Mesodermal cell (in vitro differentiated cells): ENCODE measurements at regions not wholly inside any gene's neighbourhood (a gene's known extent, or its start where the extent isn't known, plus 50 kb on each side); places are given as distances from the start of the nearest gene placed in this dataset.

Experiments used
- H3K27ac ChIP-seq: 2 replicates; pipeline ENCODE4 v1.7.0; 2013; ENCODE audit warnings: mild to moderate bottlenecking, low read depth, low read length, moderate library complexity; ENCODE audit not compliant: severe bottlenecking
- H3K36me3 ChIP-seq: 2 replicates; pipeline ENCODE4 v1.7.1; 2013; ENCODE audit warnings: mild to moderate bottlenecking, low read length, moderate library complexity; ENCODE audit not compliant: control insufficient read depth, insufficient read depth
- H3K4me1 ChIP-seq: one replicate; pipeline ENCODE4 v1.7.1; 2013; ENCODE audit warnings: mild to moderate bottlenecking, low read length; ENCODE audit not compliant: insufficient read depth, control insufficient read depth, poor library complexity, severe bottlenecking
- H3K4me3 ChIP-seq: 2 replicates; pipeline ENCODE4 v1.7.0; 2013; ENCODE audit warnings: low read length, control low read depth, mild to moderate bottlenecking; ENCODE audit not compliant: insufficient read depth, poor library complexity, severe bottlenecking; ENCODE audit errors: extremely low read depth
- H3K9me3 ChIP-seq: 2 replicates; pipeline ENCODE4 v1.7.1; 2013; ENCODE audit warnings: mild to moderate bottlenecking, low read length, moderate library complexity; ENCODE audit not compliant: control insufficient read depth
- WGBS, 2 experiments: methylation state at CpG; one replicate each; pipeline ENCODE4 v1.1.5; 2013; ENCODE audit warnings: missing lambda C conversion rate in 2 of 2; ENCODE audit not compliant: insufficient coverage in 2 of 2; 5-methylcytosine and 5-hydroxymethylcytosine counted together

DNA sequence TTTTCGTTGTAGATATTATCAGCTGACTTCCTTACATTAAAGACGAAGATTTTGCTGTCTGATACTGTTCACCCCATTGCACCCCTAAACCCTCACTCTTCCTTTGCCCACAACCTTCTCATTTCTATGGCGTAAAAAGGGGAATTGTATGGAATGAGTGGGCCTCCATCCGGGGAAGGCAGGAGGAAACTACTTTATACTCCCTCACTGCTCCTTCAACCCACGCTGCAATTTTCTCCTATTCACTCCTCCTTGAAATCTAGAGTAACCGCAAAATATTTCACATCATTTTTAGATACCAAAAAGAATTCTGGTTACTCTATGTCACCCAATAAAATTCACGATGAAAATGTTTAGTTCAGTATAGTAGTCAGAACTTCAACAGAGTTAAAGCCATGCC lies 330.8 kb downstream of the DIRAS2 start:
- 79 to 85% methylated on average over 3 to 4 of the region's 7 CpGs for WGBS, 2 experiments
- H3K4me1 ChIP-seq, result no peaks in the 10 kb centered on the region
- no peak overlapping the region for H3K4me3 ChIP-seq
- H3K9me3 ChIP-seq, result no peaks in the 10 kb centered on the region
- H3K27ac ChIP-seq, result no peak overlapping the region
- no peaks in the 10 kb centered on the region for H3K36me3 ChIP-seq

DNA sequence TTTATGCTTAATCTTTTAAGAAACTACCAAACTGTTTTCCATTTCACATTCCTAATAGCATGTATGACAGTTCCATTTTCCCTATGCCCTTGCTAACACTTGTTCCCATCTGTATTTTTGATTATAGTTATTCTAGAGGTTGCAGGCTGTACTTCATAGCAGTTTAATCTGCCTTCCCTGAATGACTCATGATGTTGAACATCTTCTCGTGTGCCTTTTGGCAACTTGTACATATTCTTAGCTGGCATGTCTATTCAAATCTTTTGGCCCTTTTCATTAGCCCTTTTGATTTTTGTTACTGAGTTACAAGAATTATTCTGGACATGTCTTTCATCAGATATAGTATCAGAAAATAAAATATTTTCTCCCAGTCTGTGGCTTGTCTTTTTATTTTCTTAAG lies 320.3 kb downstream of the DIRAS2 start:
- WGBS, 2 experiments, result 86 to 100% methylated on average over 1 of the region's 1 CpG
- no peak overlapping the region for H3K27ac ChIP-seq
- no peak overlapping the region for H3K4me3 ChIP-seq
- no peaks in the 10 kb centered on the region for H3K9me3 ChIP-seq
- no peaks in the 10 kb centered on the region for H3K4me1 ChIP-seq
- H3K36me3 ChIP-seq, result no peaks in the 10 kb centered on the region

DNA sequence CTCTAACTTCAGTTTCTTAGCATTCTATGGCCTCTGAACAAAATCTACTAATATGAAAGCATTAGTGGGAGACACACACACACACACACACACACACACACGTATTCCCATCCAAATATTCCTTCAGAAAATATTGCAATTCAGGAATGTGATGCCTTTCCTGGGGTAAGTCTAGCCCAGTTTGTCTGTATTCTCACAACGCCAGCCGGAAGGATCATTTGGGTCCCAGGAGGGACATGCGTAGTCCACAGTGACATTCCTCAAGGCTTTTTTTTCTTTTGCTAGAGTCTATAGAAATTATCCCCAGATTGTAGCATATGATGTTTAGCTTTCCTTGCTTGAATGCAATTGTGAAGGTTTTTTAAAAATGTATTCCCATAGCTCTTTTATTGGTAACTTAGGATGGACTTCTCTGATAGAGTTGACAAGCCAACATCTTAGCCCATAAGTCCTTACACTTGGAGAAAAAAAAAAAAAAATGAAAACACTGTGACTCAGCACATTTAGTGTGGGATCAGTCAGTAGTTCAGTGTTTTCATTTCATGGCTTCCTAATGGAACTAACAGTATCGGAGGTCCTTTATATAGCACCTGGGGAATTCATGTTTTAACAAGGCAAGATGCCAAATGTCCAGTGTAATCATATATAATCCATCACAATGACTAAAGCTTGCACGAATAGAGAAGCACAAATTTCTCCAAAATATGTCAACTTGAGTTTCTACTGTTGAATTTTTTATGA lies 316.5 kb downstream of the DIRAS2 start:
- Histone ChIP-seq H3K4me3 (no peak overlapping the region), H3K4me1 (no peaks in the 10 kb centered on the region), H3K36me3 (no peaks in the 10 kb centered on the region), H3K27ac (no peak overlapping the region), H3K9me3 (no peaks in the 10 kb centered on the region)
- WGBS, 2 experiments, result 83 to 94% methylated on average over 1 to 5 of the region's 6 CpGs

DNA sequence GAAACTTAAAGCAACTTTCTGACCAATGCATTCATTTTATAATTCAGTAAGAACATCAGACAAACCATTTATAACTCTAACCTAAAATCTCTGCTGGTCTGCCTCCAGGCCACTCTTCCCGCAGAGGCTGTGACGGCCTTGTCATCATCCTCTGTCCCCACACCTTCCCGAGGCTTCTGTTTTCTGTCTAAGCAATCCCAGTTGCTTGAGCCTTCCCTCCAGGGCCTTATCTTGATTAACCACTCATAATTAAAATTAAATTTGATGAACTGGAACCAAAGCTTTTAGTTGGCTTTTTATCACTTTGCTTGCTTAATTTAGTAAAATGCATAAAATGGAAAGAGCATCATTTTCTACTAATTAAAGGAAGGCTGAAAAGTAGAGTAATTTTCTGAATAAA lies 312.4 kb downstream of the DIRAS2 start:
- WGBS, 2 experiments, result 68 to 94% methylated on average over 2 to 3 of the region's 3 CpGs
- peak overlapping the region; percentile 24 for H3K27ac ChIP-seq
- no peak overlapping the region for H3K4me3 ChIP-seq
- H3K36me3 ChIP-seq, result no peaks in the 10 kb centered on the region
- H3K9me3 ChIP-seq, result no peaks in the 10 kb centered on the region
- peaks cover 20% of the 10 kb centered on the region for H3K4me1 ChIP-seq

DNA sequence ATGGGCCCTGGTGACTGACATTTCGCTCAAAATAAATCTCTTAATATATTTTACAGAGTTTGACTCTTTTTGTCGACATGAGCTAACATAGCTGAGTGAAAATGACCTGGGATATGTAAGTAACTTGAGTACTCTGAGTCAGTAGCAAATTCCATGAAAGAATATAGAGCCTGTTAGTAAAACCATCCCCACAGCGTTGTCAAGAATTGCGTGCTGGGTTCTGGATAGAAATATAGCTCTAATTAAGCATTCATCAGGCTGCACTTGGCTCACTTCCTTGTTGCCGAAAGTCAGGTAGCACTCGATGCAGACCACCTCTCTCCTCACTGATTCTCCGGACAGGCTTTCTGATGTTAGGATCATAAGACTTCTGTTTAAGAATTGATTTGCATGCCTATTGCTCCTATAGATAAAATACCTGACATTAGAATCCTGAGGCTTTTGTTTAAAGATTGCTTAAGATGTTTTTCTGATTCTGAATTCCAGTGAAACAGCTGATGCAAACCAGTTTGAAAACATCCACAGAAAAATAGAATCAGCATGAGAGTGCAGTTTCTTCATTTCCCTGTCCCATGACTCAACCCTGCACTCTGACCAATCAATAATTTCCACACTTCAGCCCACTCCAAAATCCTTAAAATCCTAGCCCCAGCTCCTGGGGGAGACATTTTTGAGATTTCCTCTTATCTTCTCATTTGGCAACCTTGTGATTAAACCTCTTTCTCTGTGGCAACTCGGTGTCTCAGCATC lies 310.6 kb downstream of the DIRAS2 start:
- Histone ChIP-seq H3K4me1 (peaks cover 20% of the 10 kb centered on the region), H3K9me3 (no peaks in the 10 kb centered on the region), H3K27ac (peak overlapping the region; percentile 92), H3K36me3 (no peaks in the 10 kb centered on the region), H3K4me3 (no peak overlapping the region)
- WGBS, 2 experiments, result 83 to 92% methylated on average over 3 to 4 of the region's 8 CpGs

DNA sequence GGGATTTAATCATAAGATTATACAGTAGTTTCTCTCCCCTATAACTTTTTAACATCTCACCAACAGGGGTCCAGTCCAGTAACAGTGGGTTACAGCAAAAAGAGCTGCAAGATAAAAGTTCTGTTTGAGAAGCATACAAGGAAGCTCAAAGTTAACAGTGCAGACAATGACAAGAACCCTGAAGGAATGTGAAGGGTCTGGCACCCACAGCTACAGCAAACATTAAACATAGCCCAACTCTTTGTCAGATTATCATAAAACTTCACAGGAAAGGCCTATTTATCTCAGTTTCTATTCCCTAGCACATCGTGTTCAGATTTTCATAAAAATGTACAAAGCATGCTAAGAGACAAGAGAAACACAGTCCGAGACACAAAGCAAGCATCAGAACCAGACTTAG lies 309.4 kb downstream of the DIRAS2 start:
- Histone ChIP-seq H3K27ac (peak overlapping the region; percentile 92), H3K9me3 (no peaks in the 10 kb centered on the region), H3K4me3 (no peak overlapping the region), H3K4me1 (peaks cover 20% of the 10 kb centered on the region), H3K36me3 (no peaks in the 10 kb centered on the region)
- WGBS, 2 experiments, result 40% methylated on average over 1 of the region's 2 CpGs; no CpG with 5 or more reads in 1 of the 2 experiments

DNA sequence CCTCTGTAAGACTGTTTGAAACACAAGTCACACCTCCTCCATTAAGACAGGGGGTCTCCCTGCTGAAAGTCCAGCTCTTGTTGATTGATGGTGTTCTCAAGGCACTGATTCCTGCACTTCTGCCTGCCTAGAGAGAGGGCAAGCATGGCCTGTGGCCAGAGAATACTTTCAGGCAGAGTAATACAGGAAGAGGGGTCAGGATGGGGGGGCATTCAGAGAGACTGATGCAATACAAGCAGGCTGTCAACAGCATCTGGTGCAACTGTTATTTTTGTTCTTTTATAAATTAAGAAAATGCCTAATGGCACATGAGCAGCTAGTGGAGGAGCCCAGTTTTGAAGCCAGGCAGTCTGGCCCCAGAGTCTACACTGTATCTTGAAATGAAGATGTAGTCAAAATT lies 302.2 kb downstream of the DIRAS2 start:
- peaks cover 11% of the 10 kb centered on the region for H3K4me1 ChIP-seq
- no peaks in the 10 kb centered on the region for H3K9me3 ChIP-seq
- H3K36me3 ChIP-seq, result no peaks in the 10 kb centered on the region
- H3K27ac ChIP-seq, result no peak overlapping the region
- H3K4me3 ChIP-seq, result no peak overlapping the region

DNA sequence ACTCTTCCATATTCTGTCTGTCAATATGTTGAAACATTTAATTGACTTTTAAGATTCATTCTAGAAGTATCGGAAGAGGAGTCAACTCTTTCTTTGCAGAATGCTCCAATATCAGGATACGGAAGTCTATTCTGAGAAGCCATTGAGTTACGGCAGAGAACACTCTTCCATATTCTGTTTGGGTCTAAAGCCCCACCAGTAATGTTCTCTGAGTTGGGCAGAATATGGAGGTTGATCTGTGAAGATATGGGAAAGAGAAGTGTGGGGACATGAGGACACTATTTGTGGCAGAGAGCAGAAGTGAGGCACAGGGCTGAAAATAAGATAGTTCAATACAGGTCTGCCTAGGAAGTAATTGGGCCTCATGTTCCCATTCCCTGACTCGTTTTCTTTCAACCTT lies 300.0 kb downstream of the DIRAS2 start:
- Histone ChIP-seq H3K36me3 (no peaks in the 10 kb centered on the region), H3K4me1 (peaks cover 11% of the 10 kb centered on the region), H3K9me3 (no peaks in the 10 kb centered on the region), H3K27ac (no peak overlapping the region), H3K4me3 (no peak overlapping the region)
- 84 to 100% methylated on average over 3 to 4 of the region's 4 CpGs for WGBS, 2 experiments

DNA sequence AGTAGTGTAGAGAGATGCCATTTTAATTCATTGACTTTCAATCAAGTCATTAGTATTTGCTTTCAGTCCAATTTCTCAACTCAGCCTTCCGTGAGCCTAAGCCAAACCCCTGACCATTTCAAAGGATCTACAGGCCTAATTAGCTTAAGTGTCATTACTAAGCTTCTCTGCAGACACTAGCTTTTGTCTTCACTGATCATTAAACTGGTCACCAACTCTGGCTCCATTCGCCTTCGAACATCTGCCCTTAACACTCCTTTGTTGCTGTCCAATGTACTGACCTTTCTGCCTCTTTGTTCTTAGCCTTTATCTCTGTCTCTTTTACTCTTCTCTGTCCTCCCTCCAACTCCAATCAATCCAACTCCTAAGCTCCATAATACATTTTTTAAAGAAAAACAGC lies 299.3 kb downstream of the DIRAS2 start:
- Histone ChIP-seq H3K4me3 (no peak overlapping the region), H3K4me1 (peaks cover 11% of the 10 kb centered on the region), H3K36me3 (no peaks in the 10 kb centered on the region), H3K27ac (no peak overlapping the region), H3K9me3 (no peaks in the 10 kb centered on the region)
- WGBS, 2 experiments, result 65 to 77% methylated on average over 3 of the region's 3 CpGs

DNA sequence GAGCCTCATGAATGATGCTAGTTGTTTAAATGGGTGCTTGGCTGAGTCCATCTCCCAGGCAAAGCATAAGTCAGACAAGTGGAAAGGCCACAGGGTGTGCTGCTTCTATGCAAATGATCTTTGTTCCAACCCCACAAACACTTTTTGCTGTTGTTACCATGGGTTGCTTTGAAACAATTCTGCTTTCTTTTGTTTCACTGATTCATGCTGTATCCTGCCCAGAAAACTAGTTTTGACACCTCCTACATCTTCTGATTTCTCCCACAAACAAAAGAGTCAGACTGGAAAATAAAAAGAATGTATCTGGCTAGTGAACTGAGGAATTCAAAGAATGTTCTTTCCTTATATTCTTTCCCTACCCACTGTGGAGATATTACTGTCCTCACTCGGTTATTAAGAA lies 298.6 kb downstream of the DIRAS2 start:
- H3K9me3 ChIP-seq, result no peaks in the 10 kb centered on the region
- H3K27ac ChIP-seq, result peak overlapping the region; percentile 7
- H3K36me3 ChIP-seq, result no peaks in the 10 kb centered on the region
- peaks cover 11% of the 10 kb centered on the region for H3K4me1 ChIP-seq
- WGBS, 2 experiments, result no CpG with 5 or more reads among the region's 1 CpG
- no peak overlapping the region for H3K4me3 ChIP-seq

DNA sequence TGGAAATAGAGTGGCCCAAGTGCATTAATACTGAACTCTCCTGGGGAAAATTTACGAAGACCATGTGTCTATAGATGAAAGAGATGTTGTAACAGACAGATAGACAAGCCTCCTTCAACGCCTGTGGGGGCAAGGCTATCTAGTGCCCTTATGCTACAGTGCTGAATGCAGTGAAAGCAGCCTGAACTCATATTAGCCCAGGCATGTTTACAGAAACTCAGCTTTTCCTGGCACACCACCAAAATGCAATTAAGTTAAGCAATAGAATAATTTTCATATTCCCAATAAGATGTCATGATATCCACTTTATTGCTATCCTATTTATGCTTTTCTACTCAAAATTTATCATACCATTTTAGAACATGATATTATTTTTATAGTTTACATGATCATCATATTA lies 277.0 kb downstream of the DIRAS2 start:
- H3K36me3 ChIP-seq, result no peaks in the 10 kb centered on the region
- H3K4me3 ChIP-seq, result no peak overlapping the region
- H3K4me1 ChIP-seq, result no peaks in the 10 kb centered on the region
- no peaks in the 10 kb centered on the region for H3K9me3 ChIP-seq
- no peak overlapping the region for H3K27ac ChIP-seq
- WGBS, 2 experiments, result 89% methylated on average over 2 of the region's 2 CpGs; no CpG with 5 or more reads in 1 of the 2 experiments
